ENCODE measurements at regions not wholly inside any gene's neighbourhood (a gene's known extent, or its start where the extent isn't known, plus 50 kb on each side); places are given as distances from the start of the nearest gene placed in this dataset.
A peak's percentile ranks its signal among the peaks of the same experiment; 100 is the strongest.

- DNase-seq (ENCODE audit: low read depth, low spot score), result no peak
- H3K4me3 ChIP-seq (ENCODE audit: low read depth, low read length), result no peak overlapping the region
- in situ Hi-C loops (cut with HindIII; ENCODE audit: low sequenced_read_pairs), result no loop called here
- TF ChIP-seq CTCF (IDR thresholded peaks at IDR 0.05; ENCODE audit: low read depth, low read length), result no peak
Measured at GRCh38 chr2:225171350-225171749, 129.1 kb upstream of the DOCK10 start.

GRCh38 chr2:225170162-225170561 lies 127.9 kb upstream of the DOCK10 start:
- DNase-seq (ENCODE audit: low read depth, low spot score), result no peak
- in situ Hi-C loops (cut with HindIII; ENCODE audit: low sequenced_read_pairs), result no loop called here

GRCh38 chr2:225169396-225169795 lies 127.1 kb upstream of the DOCK10 start:
- no peak for TF ChIP-seq CTCF (IDR thresholded peaks at IDR 0.05; ENCODE audit: low read depth, low read length)
- no peak for DNase-seq (ENCODE audit: low read depth, low spot score)
- H3K4me3 ChIP-seq (ENCODE audit: low read depth, low read length), result no peak overlapping the region
- in situ Hi-C loops (cut with HindIII; ENCODE audit: low sequenced_read_pairs), result no loop called here

More at GRCh38 chr2:225170162-225170561, 127.9 kb upstream of the DOCK10 start:
- H3K4me3 ChIP-seq (ENCODE audit: low read depth, low read length), result no peak overlapping the region
- TF ChIP-seq CTCF (IDR thresholded peaks at IDR 0.05; ENCODE audit: low read depth, low read length), result no peak

- in situ Hi-C loops (cut with HindIII; ENCODE audit: low sequenced_read_pairs), result no loop called here
- TF ChIP-seq CTCF (IDR thresholded peaks at IDR 0.05; ENCODE audit: low read depth, low read length), result no peak
- H3K4me3 ChIP-seq (ENCODE audit: low read depth, low read length), result no peak overlapping the region
- peak; percentile 29 for DNase-seq (ENCODE audit: low read depth, low spot score)
Measured at GRCh38 chr2:225165052-225165451, 122.8 kb upstream of the DOCK10 start.

GRCh38 chr2:225164401-225165050 lies 122.3 kb upstream of the DOCK10 start:
- in situ Hi-C loops (cut with HindIII; ENCODE audit: low sequenced_read_pairs), result no loop called here
- no peak overlapping the region for H3K4me3 ChIP-seq (ENCODE audit: low read depth, low read length)
- TF ChIP-seq CTCF (IDR thresholded peaks at IDR 0.05; ENCODE audit: low read depth, low read length), result no peak
- no peak for DNase-seq (ENCODE audit: low read depth, low spot score)

GRCh38 chr2:225158360-225158759 lies 116.1 kb upstream of the DOCK10 start:
- TF ChIP-seq CTCF (IDR thresholded peaks at IDR 0.05; ENCODE audit: low read depth, low read length), result no peak
- no peak overlapping the region for H3K4me3 ChIP-seq (ENCODE audit: low read depth, low read length)
- no peak for DNase-seq (ENCODE audit: low read depth, low spot score)
- in situ Hi-C loops (cut with HindIII; ENCODE audit: low sequenced_read_pairs), result no loop called here

Measured in astrocyte of the spinal cord (primary cell).